ENCODE measurements at regions not wholly inside any gene's neighbourhood (a gene's known extent, or its start where the extent isn't known, plus 50 kb on each side); places are given as distances from the start of the nearest gene placed in this dataset.

DNA sequence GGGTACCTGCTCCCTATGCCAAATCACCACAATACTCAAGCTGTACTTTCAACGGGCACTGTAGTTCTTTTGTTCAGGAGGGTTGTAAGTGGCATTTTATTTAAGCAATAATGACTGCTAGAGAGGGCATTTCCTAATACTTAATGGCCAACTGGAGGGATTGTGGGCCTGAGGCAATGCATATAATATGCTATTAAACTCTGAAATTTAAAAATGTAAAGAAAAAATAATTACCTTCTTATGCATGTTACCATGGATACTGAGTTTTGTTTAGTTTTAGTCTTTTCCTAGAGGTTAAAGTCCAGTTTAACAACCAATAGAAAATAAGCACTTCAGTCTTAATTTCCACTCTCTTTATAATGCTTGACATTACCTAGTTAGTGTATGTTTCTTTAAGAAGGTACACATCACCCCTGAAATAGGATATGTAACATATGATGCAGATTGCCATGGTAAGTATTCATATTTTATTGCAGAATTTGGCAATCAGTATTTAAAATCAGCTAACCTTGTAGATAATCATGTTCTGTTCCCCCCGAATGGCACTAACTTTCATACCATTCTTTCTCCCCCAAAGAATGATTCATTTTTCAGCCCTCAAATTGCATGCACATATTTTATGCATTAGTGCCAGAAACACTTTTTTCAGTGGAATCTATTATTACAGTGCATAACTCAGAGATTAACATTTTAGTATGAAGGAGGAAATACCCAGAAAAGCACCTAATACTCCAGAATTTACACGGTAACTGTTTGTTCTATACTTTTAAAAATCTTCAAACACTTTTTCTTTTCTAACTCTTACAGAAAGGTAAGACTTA, 90.3 kb upstream of the ZNF438 start:
- TF ChIP-seq, protein P1, sequence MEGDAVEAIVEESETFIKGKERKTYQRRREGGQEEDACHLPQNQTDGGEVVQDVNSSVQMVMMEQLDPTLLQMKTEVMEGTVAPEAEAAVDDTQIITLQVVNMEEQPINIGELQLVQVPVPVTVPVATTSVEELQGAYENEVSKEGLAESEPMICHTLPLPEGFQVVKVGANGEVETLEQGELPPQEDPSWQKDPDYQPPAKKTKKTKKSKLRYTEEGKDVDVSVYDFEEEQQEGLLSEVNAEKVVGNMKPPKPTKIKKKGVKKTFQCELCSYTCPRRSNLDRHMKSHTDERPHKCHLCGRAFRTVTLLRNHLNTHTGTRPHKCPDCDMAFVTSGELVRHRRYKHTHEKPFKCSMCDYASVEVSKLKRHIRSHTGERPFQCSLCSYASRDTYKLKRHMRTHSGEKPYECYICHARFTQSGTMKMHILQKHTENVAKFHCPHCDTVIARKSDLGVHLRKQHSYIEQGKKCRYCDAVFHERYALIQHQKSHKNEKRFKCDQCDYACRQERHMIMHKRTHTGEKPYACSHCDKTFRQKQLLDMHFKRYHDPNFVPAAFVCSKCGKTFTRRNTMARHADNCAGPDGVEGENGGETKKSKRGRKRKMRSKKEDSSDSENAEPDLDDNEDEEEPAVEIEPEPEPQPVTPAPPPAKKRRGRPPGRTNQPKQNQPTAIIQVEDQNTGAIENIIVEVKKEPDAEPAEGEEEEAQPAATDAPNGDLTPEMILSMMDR (IDR thresholded peaks at IDR 0.05; ENCODE audit: poor library complexity): no peak
- no peak for TF ChIP-seq EZH2 (IDR thresholded peaks at IDR 0.05; ENCODE audit: borderline replicate concordance)
